Right lobe of liver (tissue), 4 donors: ENCODE measurements at regions not wholly inside any gene's neighbourhood (a gene's known extent, or its start where the extent isn't known, plus 50 kb on each side); places are given as distances from the start of the nearest gene placed in this dataset.

Experiments used
- CTCF ChIP-seq, 4 donors: fragments of 200-600 bp in 3 of 4; fragments of 450-650 bp in 1 of 4; IDR thresholded peaks; one replicate each; pipeline versions ENCODE4 v1.5.1 to v1.8.0; 2016 to 2022; ENCODE audit warnings: antibody characterized with exemption in 4 of 4, mild to moderate bottlenecking in 2 of 4
- POLR2A ChIP-seq: fragments of 450-650 bp; IDR thresholded peaks from one replicate; pipeline ENCODE4 v1.6.1; 2017; ENCODE audit warnings: antibody characterized with exemption, mild to moderate bottlenecking
- donor health status: DM: no; HTN: no; CAD: no.
- donor health status: DM: no; HTN: no; CAD: no.
- donor health status: DM: no; HTN: yes; CAD: no.

GRCh38 chr5:98217138-98217537 lies 556.3 kb upstream of the RGMB start:
- no peak for TF ChIP-seq CTCF (IDR thresholded peaks at IDR 0.05)
- TF ChIP-seq POLR2A: no peak
